Body of pancreas (tissue), 4 donors: ENCODE measurements at regions not wholly inside any gene's neighbourhood (a gene's known extent, or its start where the extent isn't known, plus 50 kb on each side); places are given as distances from the start of the nearest gene placed in this dataset.

Experiments used
- CTCF ChIP-seq, 7 experiments: fragments of 450-650 bp in 4 of 7; fragments of 200-600 bp in 3 of 7; sonication (generic) in 3 of 7; IDR thresholded peaks; one replicate each; pipeline ENCODE4 v1.5.1; 2016 to 2019; ENCODE audit warnings: antibody characterized with exemption in 7 of 7
- POLR2A ChIP-seq, 3 donors: fragments of 450-650 bp; IDR thresholded peaks; one replicate each; pipeline ENCODE4 v1.6.1; 2016; ENCODE audit warnings: antibody characterized with exemption in 3 of 3, mild to moderate bottlenecking in 2 of 3

DNA sequence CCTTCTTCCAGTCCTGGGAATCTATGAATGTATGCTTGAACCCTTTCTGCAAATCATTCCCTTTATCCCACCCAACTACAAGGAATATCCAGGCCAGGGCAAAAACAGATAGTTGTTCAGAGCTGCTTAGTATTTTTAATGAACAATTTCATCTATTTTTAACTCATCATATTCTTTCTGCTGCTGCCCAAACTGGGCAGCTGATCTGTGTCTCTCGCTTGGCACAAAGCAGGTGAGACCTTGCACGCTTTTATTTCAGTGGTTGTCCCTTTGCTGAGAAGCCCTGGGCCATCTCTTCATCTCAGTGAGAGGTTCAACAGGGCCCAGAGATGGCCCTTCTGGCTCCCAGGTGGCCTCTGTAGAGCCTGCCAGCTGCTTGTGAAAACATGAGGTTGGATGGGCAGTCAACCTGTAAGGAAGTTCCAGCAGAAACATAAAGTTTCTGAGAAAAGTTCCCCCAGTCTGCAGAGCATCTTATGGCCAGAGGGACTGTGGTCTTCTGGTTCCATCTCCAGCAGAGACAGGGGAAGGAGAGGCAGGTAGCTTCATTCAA, 57.5 kb downstream of the MYCN start:
- TF ChIP-seq POLR2A (IDR thresholded peaks at IDR 0.05) = no peak
- TF ChIP-seq CTCF (IDR thresholded peaks at IDR 0.05) = no peak
